Gastrocnemius medialis (tissue), 4 donors: ENCODE measurements at regions not wholly inside any gene's neighbourhood (a gene's known extent, or its start where the extent isn't known, plus 50 kb on each side); places are given as distances from the start of the nearest gene placed in this dataset.

Source experiments
- ATAC-seq, 2 donors: fragments of 150-250 bp; one replicate each; pipeline ENCODE4 v1.9.1; 2016
- DNase-seq, 2 donors: peaks; one replicate each; pipeline ENCODE4 v3.0.0-alpha.2; 2019
- H3K27ac ChIP-seq, 4 donors: fragments of 200-600 bp; sonication (generic); 1 replicate in 1 of 4; 2 replicates in 3 of 4; pipeline ENCODE4 v1.5.1; 2016 to 2018; ENCODE audit warnings: mild to moderate bottlenecking in 2 of 4, moderate library complexity in 1 of 4
- H3K27me3 ChIP-seq, 3 donors: fragments of 200-600 bp; sonication (generic) in 2 of 3; 1 replicate in 1 of 3; 2 replicates in 2 of 3; pipeline versions ENCODE4 v1.5.1 to v1.6.0; 2016 to 2019; ENCODE audit warnings: mild to moderate bottlenecking in 1 of 3, moderate library complexity in 1 of 3
- H3K36me3 ChIP-seq, 2 donors: fragments of 200-600 bp; sonication (generic) in 1 of 2; one replicate each; pipeline ENCODE4 v1.5.1; 2017 to 2018
- H3K4me1 ChIP-seq, 2 donors: fragments of 200-600 bp; sonication (generic) in 1 of 2; one replicate each; pipeline ENCODE4 v1.5.1; 2016 to 2017; ENCODE audit warnings: mild to moderate bottlenecking in 2 of 2
- H3K4me3 ChIP-seq, 4 donors: fragments of 200-600 bp; sonication (generic) in 3 of 4; 1 replicate in 1 of 4; 2 replicates in 3 of 4; pipeline ENCODE4 v1.5.1; 2016 to 2019; ENCODE audit warnings: mild to moderate bottlenecking in 2 of 4
- H3K9me3 ChIP-seq, 3 donors: fragments of 200-600 bp; sonication (generic) in 2 of 3; 1 replicate in 1 of 3; 2 replicates in 2 of 3; pipeline ENCODE4 v1.5.1; 2016 to 2019
- POLR2A ChIP-seq, 2 donors: fragments of 450-650 bp; IDR thresholded peaks; one replicate each; pipeline ENCODE4 v1.6.1; 2017; ENCODE audit warnings: antibody characterized with exemption in 2 of 2, mild to moderate bottlenecking in 2 of 2, moderate library complexity in 2 of 2
- in situ Hi-C, 4 donors: fragments of 200-750 bp; cut with MboI; loops; one replicate each; pipeline versions ENCODE4 v1.15.0 to v1.8.0; 2017; ENCODE audit warnings: low sequenced_read_pairs in 4 of 4
- intact Hi-C: fragments of 100-400 bp; cut with DNase I; formaldehyde crosslinking; loops from one replicate; pipeline ENCODE4 v1.15.1; 2023; ENCODE audit warnings: low total_unique reads
- TF ChIP-seq, protein P1 (sequence below), 5 experiments: fragments of 450-650 bp in 3 of 5; fragments of 200-600 bp in 2 of 5; sonication (generic) in 2 of 5; IDR thresholded peaks in 4 of 5; conservative IDR thresholded peaks in 1 of 5; 1 replicate in 4 of 5; 2 replicates in 1 of 5; pipeline ENCODE4 v1.5.1; 2016 to 2019; ENCODE audit warnings: antibody characterized with exemption in 5 of 5, mild to moderate bottlenecking in 3 of 5, moderate library complexity in 3 of 5

DNA sequence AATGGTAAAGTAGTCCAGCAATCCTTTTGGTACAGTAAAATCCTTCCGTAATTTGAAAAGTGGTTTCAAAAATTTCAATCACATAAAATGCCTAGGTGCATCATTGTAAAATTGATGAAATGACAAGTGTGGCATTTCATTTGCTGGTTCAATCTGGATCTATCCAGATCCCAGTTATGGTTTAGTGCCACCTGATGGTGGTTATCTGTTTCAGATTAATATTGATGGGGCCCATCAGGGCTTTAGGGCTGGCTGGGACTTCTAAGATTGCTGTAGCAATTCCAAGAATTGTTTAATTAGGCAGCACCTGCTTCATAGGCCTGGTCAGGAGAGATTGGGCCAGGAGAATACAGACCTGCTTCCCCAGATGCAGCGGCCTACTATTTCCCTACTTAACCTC is 55.5 kb upstream of the PIK3C3 start:
- no peak for TF ChIP-seq POLR2A (IDR thresholded peaks at IDR 0.05)
- TF ChIP-seq, protein P1, sequence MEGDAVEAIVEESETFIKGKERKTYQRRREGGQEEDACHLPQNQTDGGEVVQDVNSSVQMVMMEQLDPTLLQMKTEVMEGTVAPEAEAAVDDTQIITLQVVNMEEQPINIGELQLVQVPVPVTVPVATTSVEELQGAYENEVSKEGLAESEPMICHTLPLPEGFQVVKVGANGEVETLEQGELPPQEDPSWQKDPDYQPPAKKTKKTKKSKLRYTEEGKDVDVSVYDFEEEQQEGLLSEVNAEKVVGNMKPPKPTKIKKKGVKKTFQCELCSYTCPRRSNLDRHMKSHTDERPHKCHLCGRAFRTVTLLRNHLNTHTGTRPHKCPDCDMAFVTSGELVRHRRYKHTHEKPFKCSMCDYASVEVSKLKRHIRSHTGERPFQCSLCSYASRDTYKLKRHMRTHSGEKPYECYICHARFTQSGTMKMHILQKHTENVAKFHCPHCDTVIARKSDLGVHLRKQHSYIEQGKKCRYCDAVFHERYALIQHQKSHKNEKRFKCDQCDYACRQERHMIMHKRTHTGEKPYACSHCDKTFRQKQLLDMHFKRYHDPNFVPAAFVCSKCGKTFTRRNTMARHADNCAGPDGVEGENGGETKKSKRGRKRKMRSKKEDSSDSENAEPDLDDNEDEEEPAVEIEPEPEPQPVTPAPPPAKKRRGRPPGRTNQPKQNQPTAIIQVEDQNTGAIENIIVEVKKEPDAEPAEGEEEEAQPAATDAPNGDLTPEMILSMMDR (IDR thresholded peaks at IDR 0.05 in 4 of 5, conservative IDR thresholded peaks at IDR 0.05 in 1 of 5), result no peak
- ATAC-seq, result no peak
- Histone ChIP-seq H3K9me3 (no peaks in the 10 kb centered on the region), H3K36me3 (no peaks in the 10 kb centered on the region), H3K27ac (no peak overlapping the region), H3K4me3 (no peak overlapping the region), H3K27me3 (no peaks in the 10 kb centered on the region), H3K4me1 (no peaks in the 10 kb centered on the region)
- in situ Hi-C loops, result no loop called here
- intact Hi-C loops, result no loop called here
- no peak for DNase-seq

DNA sequence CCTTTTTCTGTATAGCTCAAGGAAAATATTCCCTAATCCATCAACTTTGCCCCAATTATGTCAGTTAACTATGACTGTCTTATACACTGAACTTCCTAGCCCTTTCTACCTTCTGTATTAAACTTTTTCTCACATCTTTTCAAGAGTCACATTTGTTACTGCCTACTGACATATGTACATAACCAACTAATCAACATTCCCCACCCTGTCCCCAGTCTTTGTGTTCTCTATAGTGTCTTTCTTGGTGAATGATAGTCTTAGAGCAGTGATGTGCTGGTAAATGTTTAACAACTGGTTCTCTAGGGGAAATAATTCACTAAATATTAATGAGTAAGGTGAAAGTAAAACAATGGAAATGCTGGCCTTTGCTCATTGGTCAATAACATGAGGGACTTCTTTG is 61.6 kb upstream of the PIK3C3 start:
- DNase-seq (no peak), ATAC-seq (no peak)
- H3K9me3 ChIP-seq, result no peaks in the 10 kb centered on the region
- TF ChIP-seq, protein P1 (IDR thresholded peaks at IDR 0.05 in 4 of 5, conservative IDR thresholded peaks at IDR 0.05 in 1 of 5), result no peak
- no peak for TF ChIP-seq POLR2A (IDR thresholded peaks at IDR 0.05)
- in situ Hi-C loops (no loop called here), intact Hi-C loops (no loop called here)
- H3K36me3 ChIP-seq, result no peaks in the 10 kb centered on the region
- no peak overlapping the region for H3K27ac ChIP-seq
- no peaks in the 10 kb centered on the region for H3K27me3 ChIP-seq
- H3K4me3 ChIP-seq, result no peak overlapping the region
- no peaks in the 10 kb centered on the region for H3K4me1 ChIP-seq

DNA sequence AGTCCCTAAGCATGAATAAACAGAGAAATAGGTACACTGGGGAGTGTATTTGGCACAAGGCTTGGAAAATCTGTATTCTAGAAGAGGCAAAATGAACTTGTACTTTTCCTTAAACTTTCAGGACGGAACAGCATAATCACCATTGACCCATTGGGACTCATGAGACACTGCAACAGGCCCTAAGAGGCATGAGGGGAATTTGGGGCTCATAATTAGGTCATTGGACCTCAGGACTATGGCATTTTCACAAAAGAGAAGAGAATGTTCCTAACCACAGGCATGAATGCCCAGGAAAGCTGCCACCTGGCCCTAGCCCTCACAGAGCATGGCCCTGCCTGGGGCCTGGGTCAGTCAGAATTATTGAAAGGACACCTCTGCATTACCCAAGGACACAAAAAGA is 67.9 kb upstream of the PIK3C3 start:
- ATAC-seq, result no peak
- in situ Hi-C loops, result no loop called here

DNA sequence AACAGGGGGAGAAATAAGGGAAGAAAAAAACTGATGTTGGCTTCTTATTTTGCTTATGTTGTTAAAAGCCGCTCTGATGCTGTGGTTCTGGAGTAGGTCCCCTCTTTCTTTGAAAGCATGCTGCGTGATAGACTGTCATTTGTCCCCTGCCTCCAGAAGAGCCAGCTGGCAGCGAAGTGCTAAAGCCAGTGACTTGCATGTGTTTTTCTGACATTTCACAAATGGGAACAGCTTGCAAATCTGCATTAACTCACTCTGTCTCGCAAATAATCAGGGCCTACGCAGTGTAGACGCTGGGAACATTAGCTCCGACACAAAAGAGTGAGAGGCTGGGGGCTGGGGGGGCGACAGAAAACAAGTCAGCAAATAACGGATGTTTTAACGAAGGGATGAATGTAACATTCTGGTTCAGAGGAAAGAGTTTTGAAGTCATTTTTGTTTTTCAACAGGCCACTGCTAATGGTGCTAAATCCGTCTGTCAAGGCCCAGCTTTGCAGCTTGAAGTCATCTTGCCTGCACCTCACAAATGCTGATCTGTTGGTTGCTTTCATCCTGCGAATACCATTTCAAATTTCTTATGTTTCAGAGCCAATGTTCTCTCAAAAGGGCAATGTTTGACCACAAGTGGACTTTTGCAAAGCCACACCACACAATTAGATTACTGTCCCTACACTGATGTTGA is 68.8 kb upstream of the PIK3C3 start:
- in situ Hi-C loops, result no loop called here
- Histone ChIP-seq H3K27ac (no peak overlapping the region), H3K36me3 (no peaks in the 10 kb centered on the region), H3K27me3 (no peaks in the 10 kb centered on the region), H3K9me3 (no peaks in the 10 kb centered on the region), H3K4me1 (no peaks in the 10 kb centered on the region), H3K4me3 (no peak overlapping the region)
- TF ChIP-seq, protein P1 (IDR thresholded peaks at IDR 0.05 in 4 of 5, conservative IDR thresholded peaks at IDR 0.05 in 1 of 5), result no peak
- TF ChIP-seq POLR2A (IDR thresholded peaks at IDR 0.05), result no peak
- DNase-seq (no peak), ATAC-seq (no peak)
- intact Hi-C loops, result no loop called here

More for the DNA sequence above, 67.9 kb upstream of the PIK3C3 start:
- Histone ChIP-seq H3K9me3 (no peaks in the 10 kb centered on the region), H3K27ac (no peak overlapping the region), H3K4me1 (no peaks in the 10 kb centered on the region), H3K4me3 (no peak overlapping the region), H3K36me3 (no peaks in the 10 kb centered on the region), H3K27me3 (no peaks in the 10 kb centered on the region)
- TF ChIP-seq, protein P1 (IDR thresholded peaks at IDR 0.05 in 4 of 5, conservative IDR thresholded peaks at IDR 0.05 in 1 of 5), result no peak
- intact Hi-C loops, result no loop called here
- no peak for DNase-seq

DNA sequence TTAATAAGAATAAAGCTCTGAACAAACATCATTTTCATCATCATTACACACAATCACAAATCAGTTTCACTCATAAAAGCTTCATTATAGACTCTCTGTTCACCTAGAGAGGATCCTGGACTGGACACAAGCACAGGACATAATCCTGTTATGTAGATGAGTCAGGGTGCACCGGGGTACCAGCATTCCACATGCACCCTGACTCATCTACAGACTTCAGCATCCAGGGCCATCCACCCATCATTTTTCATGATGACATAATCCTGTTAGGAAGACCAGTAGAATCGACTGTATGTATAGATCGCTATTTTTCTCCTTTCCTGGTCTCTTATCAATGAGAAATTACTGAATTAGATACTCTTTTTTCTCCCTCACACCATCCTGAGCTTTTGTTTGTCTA is 73.7 kb upstream of the PIK3C3 start:
- intact Hi-C loops, result no loop called here
- Histone ChIP-seq H3K27ac (no peak overlapping the region), H3K4me3 (no peak overlapping the region), H3K9me3 (no peaks in the 10 kb centered on the region), H3K36me3 (no peaks in the 10 kb centered on the region), H3K4me1 (no peaks in the 10 kb centered on the region), H3K27me3 (no peaks in the 10 kb centered on the region)
- DNase-seq (no peak), ATAC-seq (no peak)
- TF ChIP-seq POLR2A (IDR thresholded peaks at IDR 0.05), result no peak
- TF ChIP-seq, protein P1 (IDR thresholded peaks at IDR 0.05 in 4 of 5, conservative IDR thresholded peaks at IDR 0.05 in 1 of 5), result no peak
- in situ Hi-C loops, result no loop called here
